ENCODE measurements at regions not wholly inside any gene's neighbourhood (a gene's known extent, or its start where the extent isn't known, plus 50 kb on each side); places are given as distances from the start of the nearest gene placed in this dataset.

DNA sequence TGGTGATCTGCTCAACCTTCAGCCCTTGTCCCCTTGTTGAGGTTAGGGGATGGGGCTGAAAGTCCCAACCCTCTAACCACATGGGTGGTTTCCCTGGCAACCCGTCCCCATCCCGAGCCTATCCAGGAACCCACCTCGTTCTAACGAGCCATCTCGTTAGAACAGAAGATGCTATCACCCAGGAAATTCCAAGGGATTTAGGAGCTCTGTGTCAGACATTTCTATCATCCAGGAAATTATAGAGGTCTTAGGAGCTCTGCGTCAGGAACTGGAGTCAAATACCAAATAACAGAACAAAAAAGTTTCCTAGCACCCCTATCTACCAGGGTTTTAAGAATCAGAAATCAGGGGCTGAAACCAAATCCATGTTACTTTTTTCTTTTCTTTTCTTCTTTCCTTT lies 90.3 kb upstream of the LCLAT1 start:
- TF ChIP-seq EZH2phosphoT487 (IDR thresholded peaks at IDR 0.05; ENCODE audit: borderline replicate concordance), result no peak
- TF ChIP-seq, protein P1, sequence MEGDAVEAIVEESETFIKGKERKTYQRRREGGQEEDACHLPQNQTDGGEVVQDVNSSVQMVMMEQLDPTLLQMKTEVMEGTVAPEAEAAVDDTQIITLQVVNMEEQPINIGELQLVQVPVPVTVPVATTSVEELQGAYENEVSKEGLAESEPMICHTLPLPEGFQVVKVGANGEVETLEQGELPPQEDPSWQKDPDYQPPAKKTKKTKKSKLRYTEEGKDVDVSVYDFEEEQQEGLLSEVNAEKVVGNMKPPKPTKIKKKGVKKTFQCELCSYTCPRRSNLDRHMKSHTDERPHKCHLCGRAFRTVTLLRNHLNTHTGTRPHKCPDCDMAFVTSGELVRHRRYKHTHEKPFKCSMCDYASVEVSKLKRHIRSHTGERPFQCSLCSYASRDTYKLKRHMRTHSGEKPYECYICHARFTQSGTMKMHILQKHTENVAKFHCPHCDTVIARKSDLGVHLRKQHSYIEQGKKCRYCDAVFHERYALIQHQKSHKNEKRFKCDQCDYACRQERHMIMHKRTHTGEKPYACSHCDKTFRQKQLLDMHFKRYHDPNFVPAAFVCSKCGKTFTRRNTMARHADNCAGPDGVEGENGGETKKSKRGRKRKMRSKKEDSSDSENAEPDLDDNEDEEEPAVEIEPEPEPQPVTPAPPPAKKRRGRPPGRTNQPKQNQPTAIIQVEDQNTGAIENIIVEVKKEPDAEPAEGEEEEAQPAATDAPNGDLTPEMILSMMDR (conservative IDR thresholded peaks at IDR 0.05; ENCODE audit: low read length), result no peak

Data from Loucy (cell line).